NCI-H2196 (cell line): ENCODE measurements at regions not wholly inside any gene's neighbourhood (a gene's known extent, or its start where the extent isn't known, plus 50 kb on each side); places are given as distances from the start of the nearest gene placed in this dataset.

ENCODE experiments used
- DNase-seq: peaks from one replicate; lab custom pipeline; 2025; ENCODE audit not compliant: unreplicated experiment; lab: John Stamatoyannopoulos, UW

GRCh38 chr10:90652519-90652918 is 205.3 kb downstream of the HTR7 start:
- no peak for DNase-seq

DNA sequence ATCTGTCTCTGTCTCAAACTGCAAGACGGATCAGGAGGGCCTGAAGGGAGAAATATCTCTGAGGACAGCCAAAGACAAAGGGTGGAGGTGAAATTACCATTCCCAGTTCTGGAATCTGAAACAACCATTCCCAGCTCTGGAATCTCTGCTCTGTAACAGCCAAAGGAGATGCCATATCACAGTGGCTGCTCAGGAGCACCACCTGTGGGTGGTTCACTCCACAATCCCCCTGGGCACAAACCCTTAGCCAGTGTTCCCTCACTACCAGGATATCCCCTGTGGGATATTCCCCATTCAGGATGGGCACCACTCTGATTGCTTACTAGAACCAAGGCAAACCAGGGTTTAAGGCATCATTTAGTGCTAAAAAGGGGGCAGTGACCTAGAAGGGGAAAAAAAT is 199.0 kb downstream of the HTR7 start:
- no peak for DNase-seq

- DNase-seq = no peak
These were observed 191.8 kb downstream of the HTR7 start for GRCh38 chr10:90665905-90666662.

DNA sequence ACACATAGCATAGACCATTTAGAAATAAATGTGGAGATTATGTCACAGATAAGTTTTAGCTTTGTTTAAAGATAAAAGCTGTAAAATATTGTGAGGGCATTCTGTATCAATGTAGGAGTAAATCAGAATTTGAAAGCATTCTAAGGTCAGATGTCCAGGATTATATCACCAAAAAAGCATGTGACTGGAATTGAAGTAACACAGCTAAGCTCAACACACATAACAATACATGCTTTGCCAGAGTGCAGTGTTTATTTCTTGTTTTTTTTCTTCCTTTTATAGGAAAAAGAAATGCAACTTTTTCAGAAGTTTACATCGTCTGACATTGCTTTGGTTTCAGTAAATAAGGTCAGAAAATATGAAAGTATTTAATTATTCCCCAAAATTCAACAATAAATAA is 183.4 kb downstream of the HTR7 start:
- DNase-seq = no peak

- no peak for DNase-seq
These were observed 182.9 kb downstream of the HTR7 start for GRCh38 chr10:90674928-90675327.

DNA sequence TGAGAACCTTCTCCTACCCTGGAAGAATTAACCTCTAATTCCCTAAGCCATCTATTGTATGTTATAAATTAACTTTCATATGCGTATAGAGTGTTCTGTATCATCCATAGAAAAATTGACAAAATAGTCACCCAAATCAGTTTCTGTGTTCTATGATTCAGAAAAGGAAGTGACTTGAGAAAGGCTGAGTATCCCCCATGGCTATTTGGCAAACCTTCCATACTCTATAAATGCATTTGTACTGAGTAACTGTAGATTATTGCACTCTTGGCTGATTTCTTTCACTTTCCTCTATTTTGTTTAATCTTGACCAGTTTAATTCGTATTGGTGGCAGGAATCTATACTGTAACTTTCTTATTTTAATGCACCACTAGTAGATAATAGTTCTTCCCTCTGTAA is 182.2 kb downstream of the HTR7 start:
- no peak for DNase-seq
